Liver (tissue), 8 donors: ENCODE measurements at regions not wholly inside any gene's neighbourhood (a gene's known extent, or its start where the extent isn't known, plus 50 kb on each side); places are given as distances from the start of the nearest gene placed in this dataset.

ENCODE experiments used
- DNase-seq: peaks from one replicate; pipeline ENCODE4 v3.0.0-alpha.2; 2017; ENCODE audit warnings: low spot score
- H3K27ac ChIP-seq, 2 donors: one replicate each; pipeline ENCODE4 v1.7.0; 2013; ENCODE audit warnings: inconsistent platforms in 2 of 2, low read length in 2 of 2, control low read depth in 1 of 2, low read depth in 1 of 2, mild to moderate bottlenecking in 1 of 2
- H3K27me3 ChIP-seq, 4 donors: one replicate each; pipeline versions ENCODE4 v1.6.1 to v1.7.0; 2013; ENCODE audit warnings: low read length in 3 of 4, inconsistent platforms in 1 of 4, mild to moderate bottlenecking in 1 of 4, moderate library complexity in 1 of 4; ENCODE audit not compliant: control insufficient read depth in 4 of 4, insufficient read depth in 4 of 4
- H3K36me3 ChIP-seq, 4 donors: one replicate each; pipeline versions ENCODE4 v1.6.1 to v1.7.0; 2013; ENCODE audit warnings: low read length in 3 of 4, mild to moderate bottlenecking in 3 of 4, low read depth in 1 of 4, moderate library complexity in 1 of 4; ENCODE audit not compliant: control insufficient read depth in 4 of 4, insufficient read depth in 3 of 4
- H3K4me1 ChIP-seq, 4 donors: one replicate each; pipeline versions ENCODE4 v1.6.1 to v1.7.0; 2013; ENCODE audit warnings: low read length in 3 of 4, mild to moderate bottlenecking in 3 of 4, moderate library complexity in 1 of 4; ENCODE audit not compliant: control insufficient read depth in 4 of 4, insufficient read depth in 4 of 4
- H3K4me3 ChIP-seq, 3 donors: one replicate each; pipeline versions ENCODE4 v1.6.1 to v1.7.0; 2013; ENCODE audit warnings: low read length in 3 of 3, control low read depth in 1 of 3, low read depth in 1 of 3, mild to moderate bottlenecking in 1 of 3
- H3K9ac ChIP-seq, 2 donors: one replicate each; pipeline ENCODE4 v1.7.0; 2013; ENCODE audit warnings: low read length in 2 of 2, mild to moderate bottlenecking in 2 of 2, moderate library complexity in 2 of 2, control low read depth in 1 of 2, low read depth in 1 of 2
- H3K9me3 ChIP-seq, 4 donors: one replicate each; pipeline versions ENCODE4 v1.6.1 to v1.7.0; 2013; ENCODE audit warnings: low read length in 3 of 4; ENCODE audit not compliant: control insufficient read depth in 4 of 4
- EGR1 ChIP-seq, 2 donors: IDR thresholded peaks; 2 replicates each; pipeline ENCODE4 v1.6.1; 2016 to 2018; ENCODE audit warnings: antibody characterized with exemption in 2 of 2, low read depth in 2 of 2
- FOXA1 ChIP-seq: IDR thresholded peaks from 2 replicates; pipeline ENCODE4 v1.6.1; 2016; ENCODE audit warnings: antibody characterized with exemption
- FOXA2 ChIP-seq: IDR thresholded peaks from 2 replicates; pipeline ENCODE4 v1.6.1; 2016; ENCODE audit warnings: antibody characterized with exemption
- GABPA ChIP-seq, 2 donors: IDR thresholded peaks in 1 of 2; conservative IDR thresholded peaks in 1 of 2; 2 replicates each; pipeline ENCODE4 v1.6.1; 2016; ENCODE audit warnings: antibody characterized with exemption in 2 of 2, mild to moderate bottlenecking in 1 of 2, moderate library complexity in 1 of 2
- HNF4A ChIP-seq, 2 donors: conservative IDR thresholded peaks; 2 replicates each; pipeline ENCODE4 v1.6.1; 2016; ENCODE audit warnings: antibody characterized with exemption in 2 of 2, mild to moderate bottlenecking in 2 of 2
- HNF4G ChIP-seq: IDR thresholded peaks from 2 replicates; pipeline ENCODE4 v1.6.1; 2016; ENCODE audit warnings: antibody characterized with exemption
- JUND ChIP-seq, 2 donors: IDR thresholded peaks; 2 replicates each; pipeline ENCODE4 v1.6.1; 2016; ENCODE audit warnings: antibody characterized with exemption in 2 of 2
- NR2F2 ChIP-seq: IDR thresholded peaks from 2 replicates; pipeline ENCODE4 v1.6.1; 2016; ENCODE audit warnings: antibody characterized with exemption
- RAD21 ChIP-seq, 2 donors: IDR thresholded peaks; 2 replicates each; pipeline ENCODE4 v1.6.1; 2016; ENCODE audit warnings: antibody characterized with exemption in 2 of 2, mild to moderate bottlenecking in 2 of 2
- RXRA ChIP-seq, 2 donors: IDR thresholded peaks; 2 replicates each; pipeline ENCODE4 v1.6.1; 2017 to 2018; ENCODE audit warnings: antibody characterized with exemption in 2 of 2, mild to moderate bottlenecking in 1 of 2
- SP1 ChIP-seq: IDR thresholded peaks from 2 replicates; pipeline ENCODE4 v1.6.1; 2018; ENCODE audit warnings: antibody characterized with exemption, mild to moderate bottlenecking
- TAF1 ChIP-seq: conservative IDR thresholded peaks from 2 replicates; pipeline ENCODE4 v1.6.1; 2016; ENCODE audit warnings: antibody characterized with exemption, mild to moderate bottlenecking
- YY1 ChIP-seq: IDR thresholded peaks from 2 replicates; pipeline ENCODE4 v1.6.1; 2016; ENCODE audit warnings: antibody characterized with exemption, mild to moderate bottlenecking
- WGBS: extraction: QIAGEN DNeasy Blood & Tissue Kit; methylation state at CpG from one replicate; pipeline ENCODE4 v1.1.7; 2013; 5-methylcytosine and 5-hydroxymethylcytosine counted together
- TF ChIP-seq, protein P1 (sequence below): fragments of 150-350 bp; IDR thresholded peaks from 2 replicates; pipeline ENCODE4 v1.5.1; 2017; ENCODE audit warnings: improper control_type of control experiment, low read depth, low read length; ENCODE audit not compliant: missing input control
- TF ChIP-seq, protein P2 (sequence below): IDR thresholded peaks from 2 replicates; pipeline ENCODE4 v1.6.1; 2016; ENCODE audit warnings: antibody characterized with exemption
- TF ChIP-seq, protein P3 (sequence below): IDR thresholded peaks from 2 replicates; pipeline ENCODE4 v1.6.1; 2016; ENCODE audit warnings: antibody characterized with exemption
- TF ChIP-seq, protein P4 (sequence below): IDR thresholded peaks from 2 replicates; pipeline ENCODE4 v1.6.1; 2016; ENCODE audit warnings: antibody characterized with exemption, mild to moderate bottlenecking
- TF ChIP-seq, protein P5 (sequence below): IDR thresholded peaks from 2 replicates; pipeline ENCODE4 v1.6.1; 2016; ENCODE audit warnings: antibody characterized with exemption
- donor health status: healthy.
- donor health status: healthy.
- donor health status: healthy.
- donor health status: healthy.
- donor health status: healthy.

- no peak for DNase-seq
- Histone ChIP-seq H3K4me1 (no peaks in the 10 kb centered on the region), H3K36me3 (no peaks in the 10 kb centered on the region), H3K4me3 (no peak overlapping the region), H3K9ac (no peak overlapping the region), H3K9me3 (peaks cover 0 to 5% (median 0%) of the 10 kb centered on the region in 4 donors), H3K27ac (no peak overlapping the region), H3K27me3 (no peaks in the 10 kb centered on the region)
- TF ChIP-seq FOXA1 (no peak), NR2F2 (no peak), HNF4A (conservative IDR thresholded peaks at IDR 0.05) (no peak), GABPA (IDR thresholded peaks at IDR 0.05 in 1 of 2, conservative IDR thresholded peaks at IDR 0.05 in 1 of 2) (no peak), EGR1 (IDR thresholded peaks at IDR 0.05; ENCODE audit: low read depth in 2 of 2) (no peak), YY1 (no peak), JUND (IDR thresholded peaks at IDR 0.05) (no peak), FOXA2 (no peak), HNF4G (no peak), RXRA (IDR thresholded peaks at IDR 0.05) (no peak), TAF1 (no peak), RAD21 (IDR thresholded peaks at IDR 0.05) (no peak)
- TF ChIP-seq, protein P1, sequence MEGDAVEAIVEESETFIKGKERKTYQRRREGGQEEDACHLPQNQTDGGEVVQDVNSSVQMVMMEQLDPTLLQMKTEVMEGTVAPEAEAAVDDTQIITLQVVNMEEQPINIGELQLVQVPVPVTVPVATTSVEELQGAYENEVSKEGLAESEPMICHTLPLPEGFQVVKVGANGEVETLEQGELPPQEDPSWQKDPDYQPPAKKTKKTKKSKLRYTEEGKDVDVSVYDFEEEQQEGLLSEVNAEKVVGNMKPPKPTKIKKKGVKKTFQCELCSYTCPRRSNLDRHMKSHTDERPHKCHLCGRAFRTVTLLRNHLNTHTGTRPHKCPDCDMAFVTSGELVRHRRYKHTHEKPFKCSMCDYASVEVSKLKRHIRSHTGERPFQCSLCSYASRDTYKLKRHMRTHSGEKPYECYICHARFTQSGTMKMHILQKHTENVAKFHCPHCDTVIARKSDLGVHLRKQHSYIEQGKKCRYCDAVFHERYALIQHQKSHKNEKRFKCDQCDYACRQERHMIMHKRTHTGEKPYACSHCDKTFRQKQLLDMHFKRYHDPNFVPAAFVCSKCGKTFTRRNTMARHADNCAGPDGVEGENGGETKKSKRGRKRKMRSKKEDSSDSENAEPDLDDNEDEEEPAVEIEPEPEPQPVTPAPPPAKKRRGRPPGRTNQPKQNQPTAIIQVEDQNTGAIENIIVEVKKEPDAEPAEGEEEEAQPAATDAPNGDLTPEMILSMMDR: no peak
- TF ChIP-seq, protein P2, sequence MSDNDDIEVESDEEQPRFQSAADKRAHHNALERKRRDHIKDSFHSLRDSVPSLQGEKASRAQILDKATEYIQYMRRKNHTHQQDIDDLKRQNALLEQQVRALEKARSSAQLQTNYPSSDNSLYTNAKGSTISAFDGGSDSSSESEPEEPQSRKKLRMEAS: no peak
- TF ChIP-seq, protein P3, sequence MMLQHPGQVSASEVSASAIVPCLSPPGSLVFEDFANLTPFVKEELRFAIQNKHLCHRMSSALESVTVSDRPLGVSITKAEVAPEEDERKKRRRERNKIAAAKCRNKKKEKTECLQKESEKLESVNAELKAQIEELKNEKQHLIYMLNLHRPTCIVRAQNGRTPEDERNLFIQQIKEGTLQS: no peak
- TF ChIP-seq, protein P4, sequence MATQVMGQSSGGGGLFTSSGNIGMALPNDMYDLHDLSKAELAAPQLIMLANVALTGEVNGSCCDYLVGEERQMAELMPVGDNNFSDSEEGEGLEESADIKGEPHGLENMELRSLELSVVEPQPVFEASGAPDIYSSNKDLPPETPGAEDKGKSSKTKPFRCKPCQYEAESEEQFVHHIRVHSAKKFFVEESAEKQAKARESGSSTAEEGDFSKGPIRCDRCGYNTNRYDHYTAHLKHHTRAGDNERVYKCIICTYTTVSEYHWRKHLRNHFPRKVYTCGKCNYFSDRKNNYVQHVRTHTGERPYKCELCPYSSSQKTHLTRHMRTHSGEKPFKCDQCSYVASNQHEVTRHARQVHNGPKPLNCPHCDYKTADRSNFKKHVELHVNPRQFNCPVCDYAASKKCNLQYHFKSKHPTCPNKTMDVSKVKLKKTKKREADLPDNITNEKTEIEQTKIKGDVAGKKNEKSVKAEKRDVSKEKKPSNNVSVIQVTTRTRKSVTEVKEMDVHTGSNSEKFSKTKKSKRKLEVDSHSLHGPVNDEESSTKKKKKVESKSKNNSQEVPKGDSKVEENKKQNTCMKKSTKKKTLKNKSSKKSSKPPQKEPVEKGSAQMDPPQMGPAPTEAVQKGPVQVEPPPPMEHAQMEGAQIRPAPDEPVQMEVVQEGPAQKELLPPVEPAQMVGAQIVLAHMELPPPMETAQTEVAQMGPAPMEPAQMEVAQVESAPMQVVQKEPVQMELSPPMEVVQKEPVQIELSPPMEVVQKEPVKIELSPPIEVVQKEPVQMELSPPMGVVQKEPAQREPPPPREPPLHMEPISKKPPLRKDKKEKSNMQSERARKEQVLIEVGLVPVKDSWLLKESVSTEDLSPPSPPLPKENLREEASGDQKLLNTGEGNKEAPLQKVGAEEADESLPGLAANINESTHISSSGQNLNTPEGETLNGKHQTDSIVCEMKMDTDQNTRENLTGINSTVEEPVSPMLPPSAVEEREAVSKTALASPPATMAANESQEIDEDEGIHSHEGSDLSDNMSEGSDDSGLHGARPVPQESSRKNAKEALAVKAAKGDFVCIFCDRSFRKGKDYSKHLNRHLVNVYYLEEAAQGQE: no peak
- TF ChIP-seq, protein P5, sequence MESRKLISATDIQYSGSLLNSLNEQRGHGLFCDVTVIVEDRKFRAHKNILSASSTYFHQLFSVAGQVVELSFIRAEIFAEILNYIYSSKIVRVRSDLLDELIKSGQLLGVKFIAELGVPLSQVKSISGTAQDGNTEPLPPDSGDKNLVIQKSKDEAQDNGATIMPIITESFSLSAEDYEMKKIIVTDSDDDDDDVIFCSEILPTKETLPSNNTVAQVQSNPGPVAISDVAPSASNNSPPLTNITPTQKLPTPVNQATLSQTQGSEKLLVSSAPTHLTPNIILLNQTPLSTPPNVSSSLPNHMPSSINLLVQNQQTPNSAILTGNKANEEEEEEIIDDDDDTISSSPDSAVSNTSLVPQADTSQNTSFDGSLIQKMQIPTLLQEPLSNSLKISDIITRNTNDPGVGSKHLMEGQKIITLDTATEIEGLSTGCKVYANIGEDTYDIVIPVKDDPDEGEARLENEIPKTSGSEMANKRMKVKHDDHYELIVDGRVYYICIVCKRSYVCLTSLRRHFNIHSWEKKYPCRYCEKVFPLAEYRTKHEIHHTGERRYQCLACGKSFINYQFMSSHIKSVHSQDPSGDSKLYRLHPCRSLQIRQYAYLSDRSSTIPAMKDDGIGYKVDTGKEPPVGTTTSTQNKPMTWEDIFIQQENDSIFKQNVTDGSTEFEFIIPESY: no peak
- WGBS: 67% methylated on average over 5 of the region's 5 CpGs
Measured at GRCh38 chr15:27665002-27665401, 434.1 kb downstream of the OCA2 start.

GRCh38 chr15:27662892-27663291, 436.2 kb downstream of the OCA2 start:
- H3K4me1 ChIP-seq: no peaks in the 10 kb centered on the region
- H3K27me3 ChIP-seq: no peaks in the 10 kb centered on the region
- H3K4me3 ChIP-seq: no peak overlapping the region
- peaks cover 0 to 5% (median 0%) of the 10 kb centered on the region in 4 donors for H3K9me3 ChIP-seq
- no peak overlapping the region for H3K27ac ChIP-seq
- no peaks in the 10 kb centered on the region for H3K36me3 ChIP-seq
- no peak overlapping the region for H3K9ac ChIP-seq
- no peak for DNase-seq
- no peak for TF ChIP-seq RXRA (IDR thresholded peaks at IDR 0.05)
- no peak for TF ChIP-seq SP1
- TF ChIP-seq YY1: no peak
- TF ChIP-seq, protein P1: no peak
- TF ChIP-seq FOXA1: no peak
- TF ChIP-seq, protein P3: no peak
- TF ChIP-seq RAD21 (IDR thresholded peaks at IDR 0.05): no peak
- no peak for TF ChIP-seq HNF4A (conservative IDR thresholded peaks at IDR 0.05)
- no peak for TF ChIP-seq EGR1 (IDR thresholded peaks at IDR 0.05; ENCODE audit: low read depth in 2 of 2)
- TF ChIP-seq HNF4G: no peak
- TF ChIP-seq, protein P4: no peak
- no peak for TF ChIP-seq JUND (IDR thresholded peaks at IDR 0.05)
- TF ChIP-seq FOXA2: no peak
